Heart right ventricle (tissue), 16 donors: ENCODE measurements at regions not wholly inside any gene's neighbourhood (a gene's known extent, or its start where the extent isn't known, plus 50 kb on each side); places are given as distances from the start of the nearest gene placed in this dataset.

ENCODE experiments used
- ATAC-seq, 8 donors: fragments of 200-7000 bp; cut with Tn5 transposase; one replicate each; pipeline ENCODE4 v1.9.1; 2020; ENCODE audit warnings: mild to moderate bottlenecking in 8 of 8, moderate library complexity in 8 of 8, moderate number of reproducible peaks in 1 of 8
- DNase-seq, 2 donors: peaks; one replicate each; pipeline ENCODE4 v3.0.0-alpha.2; 2020
- H3K27ac ChIP-seq, 10 donors: fragments of 200-600 bp; sonication (generic) in 2 of 10; one replicate each; pipeline versions ENCODE4 v1.5.0 to v1.8.0; 2020 to 2022; ENCODE audit warnings: mild to moderate bottlenecking in 3 of 10
- H3K27me3 ChIP-seq, 7 donors: fragments of 200-600 bp; one replicate each; pipeline ENCODE4 v1.8.0; 2021 to 2022; ENCODE audit warnings: mild to moderate bottlenecking in 2 of 7
- H3K36me3 ChIP-seq, 9 donors: fragments of 200-600 bp; sonication (generic) in 1 of 9; one replicate each; pipeline versions ENCODE4 v1.5.0 to v1.8.0; 2020 to 2022; ENCODE audit warnings: mild to moderate bottlenecking in 2 of 9
- H3K4me1 ChIP-seq, 9 donors: fragments of 200-600 bp; sonication (generic) in 1 of 9; one replicate each; pipeline versions ENCODE4 v1.5.0 to v1.8.0; 2020 to 2022; ENCODE audit warnings: mild to moderate bottlenecking in 4 of 9
- H3K4me3 ChIP-seq, 10 donors: fragments of 200-600 bp; sonication (generic) in 2 of 10; one replicate each; pipeline versions ENCODE4 v1.5.0 to v1.8.0; 2020 to 2022; ENCODE audit warnings: mild to moderate bottlenecking in 7 of 10, moderate library complexity in 2 of 10
- H3K9me3 ChIP-seq, 11 donors: fragments of 200-600 bp in 10 of 11; sonication (generic) in 2 of 11; one replicate each; pipeline versions ENCODE4 v1.5.0 to v1.8.0; 2013 to 2022; ENCODE audit warnings: mild to moderate bottlenecking in 2 of 11, control low read depth in 1 of 11, moderate library complexity in 1 of 11
- whole genome bisulfite sequencing, 2 donors: extraction: QIAGEN DNeasy Blood & Tissue Kit; methylation state at CpG; one replicate each; pipeline ENCODE4 v1.1.7; 2013; ENCODE audit warnings: inconsistent platforms in 1 of 2; 5-methylcytosine and 5-hydroxymethylcytosine counted together
- intact Hi-C, 10 donors: fragments of 100-400 bp; cut with DNase I; formaldehyde crosslinking; loops; one replicate each; pipeline versions ENCODE4 v1.11.1 to v1.14.2; 2022
- TF ChIP-seq, protein P1 (sequence below), 9 donors: fragments of 200-600 bp; sonication (generic) in 2 of 9; IDR thresholded peaks; one replicate each; pipeline versions ENCODE4 v1.5.0 to v1.8.0; 2021 to 2022; ENCODE audit warnings: antibody characterized with exemption in 9 of 9, mild to moderate bottlenecking in 5 of 9, moderate library complexity in 1 of 9
- donor health status: Arrhythmogenic right ventricular cardiomyopathy.
- donor health status: ischemic (EF 13 %, LVEDD 7.1; RV severe dilation, severe dysfunction).
- donor health status: healthy with polysubstance abuse.
- donor health status: DM: no; HTN: yes; CAD: no.
- donor health status: DM: no; HTN: no; CAD: no.
- donor health status: ischemic (EF 25% LVEDD 6.9; RV normal size, moderate dysfunction).
- donor health status: ischemic (EF 25% LVEDD 5.7; RV mildly dilated, moderate dysfunction).
- donor health status: healthy.
- donor health status: DM: yes; HTN: yes; CAD: no.
- donor health status: Ischemic cardiomyopathy.
- donor health status: ischemic (EF 35%, LVEDD 5.7; RV mildly dilated, moderate dysfunction).
- donor health status: nonischemic (EF 11% LVEDD 7.7; RV severe dilation, severe dysfunction).
- donor health status: DM: yes; HTN: yes; CAD: no.
- donor health status: PGD.
- donor health status: ischemic (EF 29% LVEDD 5.4; RV normal size, mild dysfunction).
- donor health status: nonischemic (EF 23%, LVEDD 6.1; RV moderate dilation, normal function).

DNA sequence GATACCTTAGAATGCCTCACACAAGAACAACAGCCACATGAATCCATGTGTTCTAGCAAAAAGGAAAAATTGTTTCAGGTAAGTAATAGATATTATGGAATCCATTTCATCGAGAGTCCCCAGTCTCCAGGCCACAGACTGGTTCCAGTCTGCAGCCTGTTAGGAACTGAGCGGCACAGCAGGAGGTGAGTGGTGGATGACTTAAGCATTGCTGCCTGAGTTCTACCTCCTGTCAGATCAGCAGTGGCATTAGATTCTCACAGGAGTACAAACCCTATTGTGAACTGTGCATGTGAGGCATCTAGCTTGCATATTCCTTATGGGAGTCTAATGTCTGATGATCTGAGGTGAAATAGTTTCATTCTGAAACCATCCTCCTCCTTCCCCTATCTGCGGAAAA is 207.0 kb downstream of the CSNK1G3 start:
- H3K36me3 ChIP-seq, result no peaks in the 10 kb centered on the region
- 95 to 96% methylated on average over 3 of the region's 3 CpGs for WGBS, 2 donors
- peaks cover 0 to 4% (median 0%) of the 10 kb centered on the region in 9 donors for H3K4me1 ChIP-seq
- no peaks in the 10 kb centered on the region for H3K9me3 ChIP-seq
- intact Hi-C loops, result no loop called here
- H3K4me3 ChIP-seq, result no peak overlapping the region
- TF ChIP-seq, protein P1, sequence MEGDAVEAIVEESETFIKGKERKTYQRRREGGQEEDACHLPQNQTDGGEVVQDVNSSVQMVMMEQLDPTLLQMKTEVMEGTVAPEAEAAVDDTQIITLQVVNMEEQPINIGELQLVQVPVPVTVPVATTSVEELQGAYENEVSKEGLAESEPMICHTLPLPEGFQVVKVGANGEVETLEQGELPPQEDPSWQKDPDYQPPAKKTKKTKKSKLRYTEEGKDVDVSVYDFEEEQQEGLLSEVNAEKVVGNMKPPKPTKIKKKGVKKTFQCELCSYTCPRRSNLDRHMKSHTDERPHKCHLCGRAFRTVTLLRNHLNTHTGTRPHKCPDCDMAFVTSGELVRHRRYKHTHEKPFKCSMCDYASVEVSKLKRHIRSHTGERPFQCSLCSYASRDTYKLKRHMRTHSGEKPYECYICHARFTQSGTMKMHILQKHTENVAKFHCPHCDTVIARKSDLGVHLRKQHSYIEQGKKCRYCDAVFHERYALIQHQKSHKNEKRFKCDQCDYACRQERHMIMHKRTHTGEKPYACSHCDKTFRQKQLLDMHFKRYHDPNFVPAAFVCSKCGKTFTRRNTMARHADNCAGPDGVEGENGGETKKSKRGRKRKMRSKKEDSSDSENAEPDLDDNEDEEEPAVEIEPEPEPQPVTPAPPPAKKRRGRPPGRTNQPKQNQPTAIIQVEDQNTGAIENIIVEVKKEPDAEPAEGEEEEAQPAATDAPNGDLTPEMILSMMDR (IDR thresholded peaks at IDR 0.05), result no peak
- no peaks in the 10 kb centered on the region for H3K27me3 ChIP-seq
- ATAC-seq, result no peak
- DNase-seq, result no peak
- no peak overlapping the region for H3K27ac ChIP-seq

DNA sequence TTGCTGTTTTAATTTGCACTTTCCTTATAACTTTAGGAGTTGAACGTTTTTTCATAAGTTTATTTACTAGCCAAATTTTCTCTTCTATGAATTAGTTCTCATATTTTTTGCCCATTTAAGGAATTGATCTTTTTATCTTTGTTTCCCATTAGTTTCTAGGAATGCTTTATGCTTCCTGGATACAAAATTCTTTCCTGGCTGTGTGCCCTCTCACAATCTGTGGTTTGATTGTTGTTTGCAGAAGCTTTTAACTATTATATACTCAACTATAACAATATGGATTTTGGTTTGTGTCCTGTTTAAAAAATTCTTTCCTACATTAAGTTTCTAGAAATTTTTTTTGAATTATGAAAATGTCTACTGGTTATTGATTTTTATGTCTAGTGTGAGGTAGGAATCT is 206.3 kb downstream of the CSNK1G3 start:
- Histone ChIP-seq H3K9me3 (peaks cover 0 to 7% (median 0%) of the 10 kb centered on the region in 11 donors), H3K4me3 (no peak overlapping the region), H3K36me3 (no peaks in the 10 kb centered on the region), H3K27me3 (no peaks in the 10 kb centered on the region), H3K27ac (no peak overlapping the region), H3K4me1 (peaks cover 0 to 4% (median 0%) of the 10 kb centered on the region in 9 donors)
- no peak for ATAC-seq
- WGBS, 2 donors, result 37 to 58% methylated on average over 1 of the region's 1 CpG
- no peak for DNase-seq
- intact Hi-C loops, result no loop called here
- TF ChIP-seq, protein P1 (IDR thresholded peaks at IDR 0.05), result no peak

DNA sequence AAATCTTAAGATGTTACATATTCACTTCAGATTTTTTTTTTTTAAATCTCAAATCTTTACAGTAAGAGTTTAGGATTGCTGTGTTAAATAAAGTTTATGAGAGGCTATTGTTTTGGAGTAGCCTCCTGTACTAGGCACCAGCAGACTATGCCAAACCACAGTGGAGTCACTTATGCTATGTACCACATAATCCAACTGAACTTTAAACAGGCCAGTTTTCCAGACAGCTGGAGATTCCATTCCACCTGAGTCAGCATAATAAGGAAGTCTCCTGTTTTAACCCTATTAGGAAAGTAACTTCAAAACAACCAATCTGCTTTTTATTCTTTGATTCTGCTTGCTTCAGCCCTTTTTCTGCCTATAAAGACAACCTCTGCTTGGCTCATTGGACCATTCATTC is 205.2 kb downstream of the CSNK1G3 start:
- intact Hi-C loops, result no loop called here
- TF ChIP-seq, protein P1 (IDR thresholded peaks at IDR 0.05), result no peak
- Histone ChIP-seq H3K4me1 (peaks cover 0 to 4% (median 0%) of the 10 kb centered on the region in 9 donors), H3K36me3 (no peaks in the 10 kb centered on the region), H3K9me3 (peaks cover 0 to 18% (median 0%) of the 10 kb centered on the region in 11 donors), H3K4me3 (no peak overlapping the region), H3K27ac (no peak overlapping the region), H3K27me3 (no peaks in the 10 kb centered on the region)
- ATAC-seq (no peak), DNase-seq (no peak)

DNA sequence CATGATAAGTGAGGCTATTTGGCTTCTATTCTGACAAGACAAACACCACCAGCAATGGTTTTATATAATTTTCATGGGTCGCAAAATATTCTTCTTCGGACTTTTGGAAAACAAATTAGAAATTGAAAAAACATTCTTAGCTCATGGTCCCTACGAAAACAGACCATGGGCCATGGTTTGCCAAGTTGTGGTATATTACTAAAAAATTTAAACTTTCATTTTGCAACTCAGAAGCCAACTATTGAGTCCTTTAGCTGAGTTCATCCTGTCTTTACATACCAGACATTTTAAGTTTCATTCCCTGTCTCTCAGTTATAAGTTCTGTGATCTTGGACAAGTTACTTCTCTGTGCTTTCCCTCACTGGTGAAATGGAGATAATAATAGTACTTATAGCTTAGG is 198.1 kb downstream of the CSNK1G3 start:
- peaks cover 0 to 46% (median 7%) of the 10 kb centered on the region in 11 donors for H3K9me3 ChIP-seq
- ATAC-seq, result no peak
- H3K27me3 ChIP-seq, result no peaks in the 10 kb centered on the region
- no peak overlapping the region for H3K27ac ChIP-seq
- no peak overlapping the region for H3K4me3 ChIP-seq
- intact Hi-C loops, result no loop called here
- DNase-seq, result no peak
- WGBS, 2 donors, result 89 to 91% methylated on average over 3 of the region's 3 CpGs
- H3K4me1 ChIP-seq, result peaks cover 0 to 21% (median 9%) of the 10 kb centered on the region in 9 donors
- no peaks in the 10 kb centered on the region for H3K36me3 ChIP-seq
- TF ChIP-seq, protein P1 (IDR thresholded peaks at IDR 0.05), result no peak
